HEK293 (cell line): ENCODE measurements at regions not wholly inside any gene's neighbourhood (a gene's known extent, or its start where the extent isn't known, plus 50 kb on each side); places are given as distances from the start of the nearest gene placed in this dataset.

ENCODE experiments used
- CTCF ChIA-PET: fragments of 350-600 bp; formaldehyde crosslinking; extraction: SDS; loops from one replicate; lab custom pipeline; 2021; ENCODE audit warnings: antibody characterized with exemption; lab: Yijun Ruan, JAX
- POLR2A ChIA-PET: fragments of 300-600 bp; formaldehyde crosslinking; extraction: SDS; loops from one replicate; lab custom pipeline; 2020; ENCODE audit warnings: antibody characterized with exemption, inconsistent platforms; lab: Yijun Ruan, JAX
- H3K27ac ChIP-seq: fragments of 200-500 bp; sonication (Bioruptor generic); 2 replicates; pipeline ENCODE4 v1.5.1; 2014; ENCODE audit warnings: low read depth, low read length, control low read depth, inconsistent platforms; ENCODE audit errors: extremely low read depth
- H3K36me3 ChIP-seq, 2 experiments: fragments of 200-500 bp in 1 of 2; sonication (Bioruptor generic) in 1 of 2; 1 replicate in 1 of 2; 2 replicates in 1 of 2; pipeline ENCODE4 v1.5.1; 2014 to 2017; ENCODE audit warnings: inconsistent platforms in 2 of 2, low read length in 2 of 2; ENCODE audit not compliant: control insufficient read depth in 2 of 2, insufficient read depth in 1 of 2
- H3K4me1 ChIP-seq: fragments of 200-500 bp; sonication (Bioruptor generic); 2 replicates; pipeline ENCODE4 v1.5.1; 2014; ENCODE audit warnings: mild to moderate bottlenecking, low read length, inconsistent platforms; ENCODE audit not compliant: control insufficient read depth, insufficient read depth
- H3K4me3 ChIP-seq: 2 replicates; pipeline ENCODE4 v1.5.1; 2011; ENCODE audit warnings: low read depth, mild to moderate bottlenecking, control low read depth, low read length, moderate library complexity
- H3K9me3 ChIP-seq: fragments of 200-500 bp; sonication (Bioruptor generic); 2 replicates; pipeline ENCODE4 v1.5.1; 2014; ENCODE audit warnings: low read depth, low read length, inconsistent platforms; ENCODE audit not compliant: control insufficient read depth, insufficient read depth
- BCL11A ChIP-seq: fragments of 450-650 bp; formaldehyde crosslinking; IDR thresholded peaks from 2 replicates; pipeline ENCODE4 v1.5.1; 2016; ENCODE audit warnings: low read depth, missing biosample characterization, missing genetic modification characterization
- BCL11B ChIP-seq: fragments of 450-650 bp; formaldehyde crosslinking; IDR thresholded peaks from 2 replicates; pipeline ENCODE4 v1.5.1; 2016; ENCODE audit warnings: low read depth, missing biosample characterization, missing genetic modification characterization
- FEZF1 ChIP-seq: fragments of 450-650 bp; formaldehyde crosslinking; IDR thresholded peaks from 2 replicates; pipeline ENCODE4 v1.5.1; 2016; ENCODE audit warnings: missing biosample characterization, missing genetic modification characterization
- KLF16 ChIP-seq: fragments of 450-650 bp; formaldehyde crosslinking; IDR thresholded peaks from 2 replicates; pipeline ENCODE4 v1.5.1; 2017; ENCODE audit warnings: missing biosample characterization, missing genetic modification characterization
- PRDM1 ChIP-seq: fragments of 450-650 bp; formaldehyde crosslinking; IDR thresholded peaks from 2 replicates; pipeline ENCODE4; 2016; ENCODE audit warnings: missing biosample characterization, missing genetic modification characterization
- RBAK ChIP-seq: fragments of 450-650 bp; formaldehyde crosslinking; IDR thresholded peaks from 2 replicates; pipeline ENCODE4 v1.5.1; 2016; ENCODE audit warnings: missing biosample characterization, missing genetic modification characterization
- ZBTB21 ChIP-seq: fragments of 450-650 bp; formaldehyde crosslinking; IDR thresholded peaks from 2 replicates; pipeline ENCODE4 v1.5.1; 2017; ENCODE audit warnings: missing biosample characterization, missing genetic modification characterization
- ZNF175 ChIP-seq: fragments of 450-650 bp; formaldehyde crosslinking; IDR thresholded peaks from 2 replicates; pipeline ENCODE4 v1.5.1; 2016; ENCODE audit warnings: missing biosample characterization, missing genetic modification characterization
- ZNF184 ChIP-seq: fragments of 450-650 bp; IDR thresholded peaks from 2 replicates; pipeline ENCODE4 v1.5.1; 2018; ENCODE audit warnings: missing biosample characterization, mild to moderate bottlenecking, missing genetic modification characterization
- ZNF202 ChIP-seq: fragments of 450-650 bp; formaldehyde crosslinking; IDR thresholded peaks from 2 replicates; pipeline ENCODE4 v1.5.1; 2016; ENCODE audit warnings: missing biosample characterization, missing genetic modification characterization, borderline replicate concordance
- ZNF214 ChIP-seq: fragments of 450-650 bp; formaldehyde crosslinking; IDR thresholded peaks from 2 replicates; pipeline ENCODE4 v1.5.1; 2017; ENCODE audit warnings: missing biosample characterization, mild to moderate bottlenecking, missing genetic modification characterization, borderline replicate concordance
- ZNF548 ChIP-seq: fragments of 450-650 bp; formaldehyde crosslinking; IDR thresholded peaks from 2 replicates; pipeline ENCODE4 v1.5.1; 2016; ENCODE audit warnings: missing biosample characterization, missing genetic modification characterization
- ZNF610 ChIP-seq: fragments of 450-650 bp; formaldehyde crosslinking; IDR thresholded peaks from 2 replicates; pipeline ENCODE4 v1.5.1; 2016; ENCODE audit warnings: missing biosample characterization, missing genetic modification characterization, borderline replicate concordance
- ZNF664 ChIP-seq: fragments of 450-650 bp; formaldehyde crosslinking; IDR thresholded peaks from 2 replicates; pipeline ENCODE4 v1.5.1; 2016; ENCODE audit warnings: missing biosample characterization, missing genetic modification characterization
- ZNF701 ChIP-seq: fragments of 450-650 bp; formaldehyde crosslinking; IDR thresholded peaks from 2 replicates; pipeline ENCODE4 v1.5.1; 2016; ENCODE audit warnings: missing biosample characterization, missing genetic modification characterization
- ZNF776 ChIP-seq: fragments of 450-650 bp; formaldehyde crosslinking; IDR thresholded peaks from 2 replicates; pipeline ENCODE4 v1.5.0; 2017; ENCODE audit warnings: missing biosample characterization, missing genetic modification characterization, borderline replicate concordance
- TF ChIP-seq, protein P1 (sequence below): fragments of 450-650 bp; formaldehyde crosslinking; IDR thresholded peaks from 2 replicates; pipeline ENCODE4 v1.5.1; 2016; ENCODE audit warnings: missing biosample characterization, missing genetic modification characterization, low read depth
- TF ChIP-seq, protein P2 (sequence below): fragments of 450-650 bp; formaldehyde crosslinking; IDR thresholded peaks from 2 replicates; pipeline ENCODE4 v1.5.1; 2016; ENCODE audit warnings: missing biosample characterization, missing genetic modification characterization
- TF ChIP-seq, protein P3 (sequence below): fragments of 450-650 bp; formaldehyde crosslinking; IDR thresholded peaks from 2 replicates; pipeline ENCODE4 v1.5.1; 2016; ENCODE audit warnings: missing biosample characterization, missing genetic modification characterization, borderline replicate concordance
- TF ChIP-seq, protein P4 (sequence below): fragments of 450-650 bp; formaldehyde crosslinking; IDR thresholded peaks from 2 replicates; pipeline ENCODE4 v1.5.1; 2016; ENCODE audit warnings: missing biosample characterization, missing genetic modification characterization, low read depth
- TF ChIP-seq, protein P5 (sequence below): fragments of 450-650 bp; formaldehyde crosslinking; conservative IDR thresholded peaks from 2 replicates; pipeline ENCODE4 v1.5.1; 2016; ENCODE audit warnings: low read depth, missing biosample characterization, missing genetic modification characterization

DNA sequence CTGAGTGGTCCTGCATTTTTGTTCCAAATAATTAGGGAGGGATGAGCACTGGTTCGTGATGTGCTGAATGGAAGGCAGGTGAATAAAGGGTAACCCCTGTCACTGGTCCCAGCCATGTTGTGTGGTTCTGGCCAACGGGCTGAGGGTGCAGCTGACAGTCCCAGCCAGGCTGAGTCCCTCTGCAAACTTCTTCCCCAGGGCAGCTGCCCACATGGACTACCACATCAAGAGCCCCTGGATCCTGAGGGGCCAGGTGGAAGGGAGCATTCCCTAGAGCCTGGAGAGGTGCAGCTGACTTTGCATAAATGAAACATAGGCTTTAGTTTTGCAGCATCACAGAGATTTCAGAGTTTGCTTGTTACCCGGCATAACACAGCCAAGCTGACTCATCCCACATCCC, 219.8 kb upstream of the MYT1L start:
- no peak for TF ChIP-seq ZNF701 (tag by site-specific recombination)
- TF ChIP-seq ZNF664 (tag by site-specific recombination) = no peak
- TF ChIP-seq PRDM1 (tag by site-specific recombination) = no peak
- TF ChIP-seq ZNF548 (tag by site-specific recombination) = no peak
- TF ChIP-seq ZNF175 = no peak
- TF ChIP-seq ZNF214 (tag by site-specific recombination) = no peak
- no peak for TF ChIP-seq ZNF184 (tag by site-specific recombination)
- TF ChIP-seq, protein P1, sequence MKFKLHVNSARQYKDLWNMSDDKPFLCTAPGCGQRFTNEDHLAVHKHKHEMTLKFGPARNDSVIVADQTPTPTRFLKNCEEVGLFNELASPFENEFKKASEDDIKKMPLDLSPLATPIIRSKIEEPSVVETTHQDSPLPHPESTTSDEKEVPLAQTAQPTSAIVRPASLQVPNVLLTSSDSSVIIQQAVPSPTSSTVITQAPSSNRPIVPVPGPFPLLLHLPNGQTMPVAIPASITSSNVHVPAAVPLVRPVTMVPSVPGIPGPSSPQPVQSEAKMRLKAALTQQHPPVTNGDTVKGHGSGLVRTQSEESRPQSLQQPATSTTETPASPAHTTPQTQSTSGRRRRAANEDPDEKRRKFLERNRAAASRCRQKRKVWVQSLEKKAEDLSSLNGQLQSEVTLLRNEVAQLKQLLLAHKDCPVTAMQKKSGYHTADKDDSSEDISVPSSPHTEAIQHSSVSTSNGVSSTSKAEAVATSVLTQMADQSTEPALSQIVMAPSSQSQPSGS (tag by site-specific recombination) = no peak
- TF ChIP-seq ZNF202 (tag by site-specific recombination) = no peak
- TF ChIP-seq, protein P2, sequence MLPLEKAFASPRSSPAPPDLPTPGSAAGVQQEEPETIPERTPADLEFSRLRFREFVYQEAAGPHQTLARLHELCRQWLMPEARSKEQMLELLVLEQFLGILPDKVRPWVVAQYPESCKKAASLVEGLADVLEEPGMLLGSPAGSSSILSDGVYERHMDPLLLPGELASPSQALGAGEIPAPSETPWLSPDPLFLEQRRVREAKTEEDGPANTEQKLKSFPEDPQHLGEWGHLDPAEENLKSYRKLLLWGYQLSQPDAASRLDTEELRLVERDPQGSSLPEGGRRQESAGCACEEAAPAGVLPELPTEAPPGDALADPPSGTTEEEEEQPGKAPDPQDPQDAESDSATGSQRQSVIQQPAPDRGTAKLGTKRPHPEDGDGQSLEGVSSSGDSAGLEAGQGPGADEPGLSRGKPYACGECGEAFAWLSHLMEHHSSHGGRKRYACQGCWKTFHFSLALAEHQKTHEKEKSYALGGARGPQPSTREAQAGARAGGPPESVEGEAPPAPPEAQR = no peak
- ChIA-PET CTCF (no interaction called here), POLR2A (no interaction called here)
- Histone ChIP-seq H3K4me3 (no peak overlapping the region), H3K9me3 (no peaks in the 10 kb centered on the region), H3K27ac (no peak overlapping the region), H3K4me1 (no peaks in the 10 kb centered on the region), H3K36me3 (no peaks in the 10 kb centered on the region)

DNA sequence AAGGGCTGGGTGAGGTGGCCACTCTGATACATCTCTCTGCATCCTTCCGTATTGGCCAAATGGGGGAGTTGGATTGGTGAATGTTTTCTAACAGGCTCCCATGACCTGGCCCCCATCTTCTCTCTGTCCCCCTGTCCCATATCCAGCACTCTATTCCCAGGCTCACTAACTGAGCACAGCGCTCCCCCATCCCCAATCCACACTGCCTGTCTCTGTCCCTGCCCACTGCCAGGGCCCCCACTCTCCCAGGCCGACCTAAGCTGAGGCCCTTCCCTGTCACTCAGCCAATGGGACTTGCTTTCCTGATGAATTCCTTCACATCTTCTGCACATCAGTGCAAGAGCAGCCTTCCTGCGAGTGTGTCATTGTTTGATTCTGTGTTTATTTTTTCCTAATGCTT, 216.8 kb upstream of the MYT1L start:
- H3K4me3 ChIP-seq = no peak overlapping the region
- no peaks in the 10 kb centered on the region for H3K4me1 ChIP-seq
- TF ChIP-seq, protein P1 (tag by site-specific recombination) = no peak
- TF ChIP-seq, protein P3, sequence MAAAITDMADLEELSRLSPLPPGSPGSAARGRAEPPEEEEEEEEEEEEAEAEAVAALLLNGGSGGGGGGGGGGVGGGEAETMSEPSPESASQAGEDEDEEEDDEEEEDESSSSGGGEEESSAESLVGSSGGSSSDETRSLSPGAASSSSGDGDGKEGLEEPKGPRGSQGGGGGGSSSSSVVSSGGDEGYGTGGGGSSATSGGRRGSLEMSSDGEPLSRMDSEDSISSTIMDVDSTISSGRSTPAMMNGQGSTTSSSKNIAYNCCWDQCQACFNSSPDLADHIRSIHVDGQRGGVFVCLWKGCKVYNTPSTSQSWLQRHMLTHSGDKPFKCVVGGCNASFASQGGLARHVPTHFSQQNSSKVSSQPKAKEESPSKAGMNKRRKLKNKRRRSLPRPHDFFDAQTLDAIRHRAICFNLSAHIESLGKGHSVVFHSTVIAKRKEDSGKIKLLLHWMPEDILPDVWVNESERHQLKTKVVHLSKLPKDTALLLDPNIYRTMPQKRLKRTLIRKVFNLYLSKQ (tag by site-specific recombination) = no peak
- TF ChIP-seq, protein P4, sequence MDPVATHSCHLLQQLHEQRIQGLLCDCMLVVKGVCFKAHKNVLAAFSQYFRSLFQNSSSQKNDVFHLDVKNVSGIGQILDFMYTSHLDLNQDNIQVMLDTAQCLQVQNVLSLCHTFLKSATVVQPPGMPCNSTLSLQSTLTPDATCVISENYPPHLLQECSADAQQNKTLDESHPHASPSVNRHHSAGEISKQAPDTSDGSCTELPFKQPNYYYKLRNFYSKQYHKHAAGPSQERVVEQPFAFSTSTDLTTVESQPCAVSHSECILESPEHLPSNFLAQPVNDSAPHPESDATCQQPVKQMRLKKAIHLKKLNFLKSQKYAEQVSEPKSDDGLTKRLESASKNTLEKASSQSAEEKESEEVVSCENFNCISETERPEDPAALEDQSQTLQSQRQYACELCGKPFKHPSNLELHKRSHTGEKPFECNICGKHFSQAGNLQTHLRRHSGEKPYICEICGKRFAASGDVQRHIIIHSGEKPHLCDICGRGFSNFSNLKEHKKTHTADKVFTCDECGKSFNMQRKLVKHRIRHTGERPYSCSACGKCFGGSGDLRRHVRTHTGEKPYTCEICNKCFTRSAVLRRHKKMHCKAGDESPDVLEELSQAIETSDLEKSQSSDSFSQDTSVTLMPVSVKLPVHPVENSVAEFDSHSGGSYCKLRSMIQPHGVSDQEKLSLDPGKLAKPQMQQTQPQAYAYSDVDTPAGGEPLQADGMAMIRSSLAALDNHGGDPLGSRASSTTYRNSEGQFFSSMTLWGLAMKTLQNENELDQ = no peak
- TF ChIP-seq KLF16 (no peak), RBAK (tag by site-specific recombination) (no peak), FEZF1 (tag by site-specific recombination) (no peak), ZNF610 (tag by site-specific recombination) (no peak), BCL11B (tag by site-specific recombination) (no peak), ZNF776 (tag by site-specific recombination) (no peak), ZBTB21 (tag by site-specific recombination) (no peak), BCL11A (tag by site-specific recombination) (no peak)
- TF ChIP-seq, protein P5, sequence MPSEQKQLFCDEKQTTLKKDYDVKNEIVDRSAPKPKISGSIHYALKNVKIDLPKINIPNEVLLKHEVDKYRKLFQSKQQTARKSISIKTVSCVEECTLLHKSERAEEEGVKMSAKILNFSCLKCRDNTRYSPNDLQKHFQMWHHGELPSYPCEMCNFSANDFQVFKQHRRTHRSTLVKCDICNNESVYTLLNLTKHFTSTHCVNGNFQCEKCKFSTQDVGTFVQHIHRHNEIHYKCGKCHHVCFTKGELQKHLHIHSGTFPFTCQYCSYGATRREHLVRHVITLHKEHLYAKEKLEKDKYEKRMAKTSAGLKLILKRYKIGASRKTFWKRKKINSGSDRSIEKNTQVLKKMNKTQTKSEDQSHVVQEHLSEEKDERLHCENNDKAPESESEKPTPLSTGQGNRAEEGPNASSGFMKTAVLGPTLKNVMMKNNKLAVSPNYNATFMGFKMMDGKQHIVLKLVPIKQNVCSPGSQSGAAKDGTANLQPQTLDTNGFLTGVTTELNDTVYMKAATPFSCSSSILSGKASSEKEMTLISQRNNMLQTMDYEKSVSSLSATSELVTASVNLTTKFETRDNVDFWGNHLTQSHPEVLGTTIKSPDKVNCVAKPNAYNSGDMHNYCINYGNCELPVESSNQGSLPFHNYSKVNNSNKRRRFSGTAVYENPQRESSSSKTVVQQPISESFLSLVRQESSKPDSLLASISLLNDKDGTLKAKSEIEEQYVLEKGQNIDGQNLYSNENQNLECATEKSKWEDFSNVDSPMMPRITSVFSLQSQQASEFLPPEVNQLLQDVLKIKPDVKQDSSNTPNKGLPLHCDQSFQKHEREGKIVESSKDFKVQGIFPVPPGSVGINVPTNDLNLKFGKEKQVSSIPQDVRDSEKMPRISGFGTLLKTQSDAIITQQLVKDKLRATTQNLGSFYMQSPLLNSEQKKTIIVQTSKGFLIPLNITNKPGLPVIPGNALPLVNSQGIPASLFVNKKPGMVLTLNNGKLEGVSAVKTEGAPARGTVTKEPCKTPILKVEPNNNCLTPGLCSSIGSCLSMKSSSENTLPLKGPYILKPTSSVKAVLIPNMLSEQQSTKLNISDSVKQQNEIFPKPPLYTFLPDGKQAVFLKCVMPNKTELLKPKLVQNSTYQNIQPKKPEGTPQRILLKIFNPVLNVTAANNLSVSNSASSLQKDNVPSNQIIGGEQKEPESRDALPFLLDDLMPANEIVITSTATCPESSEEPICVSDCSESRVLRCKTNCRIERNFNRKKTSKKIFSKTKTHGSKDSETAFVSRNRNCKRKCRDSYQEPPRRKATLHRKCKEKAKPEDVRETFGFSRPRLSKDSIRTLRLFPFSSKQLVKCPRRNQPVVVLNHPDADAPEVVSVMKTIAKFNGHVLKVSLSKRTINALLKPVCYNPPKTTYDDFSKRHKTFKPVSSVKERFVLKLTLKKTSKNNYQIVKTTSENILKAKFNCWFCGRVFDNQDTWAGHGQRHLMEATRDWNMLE = no peak

More for the DNA sequence above, 216.8 kb upstream of the MYT1L start:
- Histone ChIP-seq H3K36me3 (no peaks in the 10 kb centered on the region), H3K9me3 (no peaks in the 10 kb centered on the region), H3K27ac (no peak overlapping the region)
- CTCF ChIA-PET = no interaction called here
- POLR2A ChIA-PET = no interaction called here
